RWPE1 (cell line): ENCODE measurements at regions not wholly inside any gene's neighbourhood (a gene's known extent, or its start where the extent isn't known, plus 50 kb on each side); places are given as distances from the start of the nearest gene placed in this dataset.

Experiments
- CTCF ChIA-PET: fragments of 350-600 bp; sonication (Branson Sonifier 250); formaldehyde crosslinking; extraction: SDS; loops from one replicate; lab custom pipeline; 2021; lab: Yijun Ruan, JAX
- POLR2A ChIA-PET: fragments of 400-600 bp; formaldehyde crosslinking; extraction: SDS; loops from one replicate; lab custom pipeline; 2020; ENCODE audit warnings: antibody characterized with exemption; ENCODE audit not compliant: low non-redundant PET; lab: Yijun Ruan, JAX
- DNase-seq: peaks from one replicate; pipeline ENCODE4 v3.0.0; 2012; ENCODE audit warnings: low spot score
- H3K27ac ChIP-seq: fragments of 450-650 bp; 2 replicates; pipeline ENCODE4 v1.5.1; 2017
- TF ChIP-seq, protein P1 (sequence below): fragments of 450-650 bp; conservative IDR thresholded peaks from 2 replicates; pipeline ENCODE4 v1.5.1; 2017; ENCODE audit warnings: low read depth, mild to moderate bottlenecking

GRCh38 chr7:112556633-112557032 lies 75.8 kb downstream of the LSMEM1 start:
- TF ChIP-seq, protein P1, sequence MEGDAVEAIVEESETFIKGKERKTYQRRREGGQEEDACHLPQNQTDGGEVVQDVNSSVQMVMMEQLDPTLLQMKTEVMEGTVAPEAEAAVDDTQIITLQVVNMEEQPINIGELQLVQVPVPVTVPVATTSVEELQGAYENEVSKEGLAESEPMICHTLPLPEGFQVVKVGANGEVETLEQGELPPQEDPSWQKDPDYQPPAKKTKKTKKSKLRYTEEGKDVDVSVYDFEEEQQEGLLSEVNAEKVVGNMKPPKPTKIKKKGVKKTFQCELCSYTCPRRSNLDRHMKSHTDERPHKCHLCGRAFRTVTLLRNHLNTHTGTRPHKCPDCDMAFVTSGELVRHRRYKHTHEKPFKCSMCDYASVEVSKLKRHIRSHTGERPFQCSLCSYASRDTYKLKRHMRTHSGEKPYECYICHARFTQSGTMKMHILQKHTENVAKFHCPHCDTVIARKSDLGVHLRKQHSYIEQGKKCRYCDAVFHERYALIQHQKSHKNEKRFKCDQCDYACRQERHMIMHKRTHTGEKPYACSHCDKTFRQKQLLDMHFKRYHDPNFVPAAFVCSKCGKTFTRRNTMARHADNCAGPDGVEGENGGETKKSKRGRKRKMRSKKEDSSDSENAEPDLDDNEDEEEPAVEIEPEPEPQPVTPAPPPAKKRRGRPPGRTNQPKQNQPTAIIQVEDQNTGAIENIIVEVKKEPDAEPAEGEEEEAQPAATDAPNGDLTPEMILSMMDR = no peak
- ChIA-PET CTCF (interaction anchor here (0.6 kb wide), 1 partner anchor 343 kb away, joined by 3 read pairs; no protein-coding TSS in a partner anchor), POLR2A (no interaction called here)
- no peak overlapping the region for H3K27ac ChIP-seq
- DNase-seq = no peak

- no peak for DNase-seq
- ChIA-PET CTCF (interaction anchor here (0.6 to 0.7 kb wide), 3 partner anchors 17 to 850 kb away, joined by 3 to 4 read pairs (median 3); no protein-coding TSS in a partner anchor), POLR2A (interaction anchor here (0.5 kb wide), 1 partner anchor 551 kb away, joined by 9 read pairs; no protein-coding TSS in a partner anchor)
- TF ChIP-seq, protein P1 = no peak
- no peak overlapping the region for H3K27ac ChIP-seq
Observed at GRCh38 chr7:112566442-112567324, 85.9 kb downstream of the LSMEM1 start.

GRCh38 chr7:112567388-112567787 lies 86.6 kb downstream of the LSMEM1 start:
- CTCF ChIA-PET = interaction anchor here (0.7 kb wide), 1 partner anchor 18 kb away, joined by 3 read pairs; no protein-coding TSS in a partner anchor
- H3K27ac ChIP-seq = no peak overlapping the region
- TF ChIP-seq, protein P1 = no peak
- DNase-seq = no peak
- POLR2A ChIA-PET = interaction anchor here (0.5 kb wide), 1 partner anchor 550 kb away, joined by 9 read pairs; no protein-coding TSS in a partner anchor

DNA sequence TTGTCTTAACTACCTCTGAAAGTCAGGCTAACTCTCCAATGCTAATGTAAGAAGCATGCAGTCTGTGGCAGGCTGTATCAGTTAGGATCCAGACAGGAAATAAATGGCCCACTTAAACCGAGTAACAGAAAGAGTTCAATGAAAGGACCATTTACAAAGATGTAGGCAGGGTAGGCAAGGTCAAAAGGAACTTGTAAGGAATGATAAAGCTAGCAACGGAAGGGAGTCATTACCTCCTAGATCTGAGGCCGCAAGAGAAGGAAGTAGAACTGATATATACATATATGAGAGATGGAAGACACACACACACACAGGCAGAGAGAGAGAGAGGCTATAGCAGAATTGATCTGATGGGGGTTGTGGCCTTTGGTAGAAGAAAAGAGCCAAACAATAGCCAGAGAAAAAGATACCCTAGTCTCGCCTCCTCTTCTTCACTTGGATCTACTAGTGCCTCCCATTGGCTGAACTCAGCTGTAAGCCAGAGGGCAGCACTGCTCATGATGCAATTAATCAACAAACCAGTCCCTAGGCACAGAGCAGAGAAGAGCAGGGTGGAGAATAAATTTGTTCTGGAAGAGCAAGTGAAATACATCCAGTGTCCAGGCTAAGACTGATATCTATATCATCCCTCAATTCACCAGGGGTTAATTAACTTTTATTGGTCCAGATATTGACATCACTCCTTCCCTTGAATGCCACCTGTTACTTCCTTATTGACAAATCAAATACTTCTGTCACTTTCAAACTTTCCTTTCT lies 91.2 kb downstream of the LSMEM1 start:
- ChIA-PET POLR2A (no interaction called here), CTCF (no interaction called here)
- TF ChIP-seq, protein P1 = no peak
- no peak for DNase-seq
- no peak overlapping the region for H3K27ac ChIP-seq

GRCh38 chr7:112572669-112573301 lies 92.0 kb downstream of the LSMEM1 start:
- CTCF ChIA-PET = no interaction called here
- DNase-seq = no peak
- POLR2A ChIA-PET = no interaction called here
- no peak overlapping the region for H3K27ac ChIP-seq
- TF ChIP-seq, protein P1 = no peak
